ENCODE measurements at regions not wholly inside any gene's neighbourhood (a gene's known extent, or its start where the extent isn't known, plus 50 kb on each side); places are given as distances from the start of the nearest gene placed in this dataset.
"Not testable (repeated sequence)": the region's sequence is repeated elsewhere in the genome, so short reads cannot be mapped to it uniquely, and the experiment has no call there.

DNA sequence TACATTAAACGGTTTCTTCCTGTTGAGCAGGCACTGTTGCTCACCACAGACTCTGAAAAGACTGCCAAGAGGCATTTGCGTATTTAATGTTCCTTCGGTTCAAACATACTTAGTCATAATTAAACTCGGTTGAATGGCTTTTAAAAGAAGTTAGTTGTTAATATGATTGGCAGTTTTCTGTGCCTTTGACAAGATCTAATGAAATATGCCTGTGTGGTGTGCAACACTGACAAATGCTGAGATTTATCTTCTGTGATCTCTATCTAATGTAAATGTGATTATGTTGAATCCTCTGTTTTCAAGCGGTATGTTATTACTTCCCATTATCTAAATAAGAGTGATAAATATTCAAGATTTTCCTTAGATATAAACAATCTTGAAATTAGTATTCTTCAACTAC lies 1046.6 kb downstream of the CDH8 start:
- no peak for DNase-seq (ENCODE audit: low read depth)
- H3K4me3 ChIP-seq (ENCODE audit: low read depth, low read length): no peak overlapping the region
- TF ChIP-seq CTCF (IDR thresholded peaks at IDR 0.05; ENCODE audit: control insufficient read depth, extremely low read depth, insufficient read depth): no peak

DNA sequence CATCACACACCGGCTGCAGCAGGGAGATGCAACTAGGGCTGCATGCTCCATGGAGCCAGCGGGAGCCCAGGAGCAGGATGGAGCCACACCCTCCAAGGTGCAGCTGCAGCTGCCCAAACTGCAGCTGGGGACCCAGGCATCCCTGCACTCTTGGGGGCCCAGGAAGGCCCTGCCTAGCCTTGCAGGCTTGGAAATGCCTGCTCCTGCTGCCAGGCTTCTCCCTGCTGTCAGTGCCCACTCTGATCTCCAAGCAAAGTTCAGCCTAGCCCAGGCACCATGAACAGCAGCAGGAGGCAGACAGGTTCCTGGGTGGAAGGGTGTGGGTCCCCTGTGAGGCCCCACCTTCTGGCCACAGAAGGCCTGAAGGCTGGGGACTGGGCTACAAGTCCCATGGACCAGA lies 1057.1 kb downstream of the CDH8 start:
- DNase-seq (ENCODE audit: low read depth): no peak
- TF ChIP-seq CTCF (IDR thresholded peaks at IDR 0.05; ENCODE audit: control insufficient read depth, extremely low read depth, insufficient read depth): no peak
- no peak overlapping the region for H3K4me3 ChIP-seq (ENCODE audit: low read depth, low read length)

- H3K4me3 ChIP-seq (ENCODE audit: low read depth, low read length): no peak overlapping the region
- no peak for DNase-seq (ENCODE audit: low read depth)
- no peak for TF ChIP-seq CTCF (IDR thresholded peaks at IDR 0.05; ENCODE audit: control insufficient read depth, extremely low read depth, insufficient read depth)
Observed at GRCh38 chr16:60949800-60950199, 1086.4 kb downstream of the CDH8 start.

DNA sequence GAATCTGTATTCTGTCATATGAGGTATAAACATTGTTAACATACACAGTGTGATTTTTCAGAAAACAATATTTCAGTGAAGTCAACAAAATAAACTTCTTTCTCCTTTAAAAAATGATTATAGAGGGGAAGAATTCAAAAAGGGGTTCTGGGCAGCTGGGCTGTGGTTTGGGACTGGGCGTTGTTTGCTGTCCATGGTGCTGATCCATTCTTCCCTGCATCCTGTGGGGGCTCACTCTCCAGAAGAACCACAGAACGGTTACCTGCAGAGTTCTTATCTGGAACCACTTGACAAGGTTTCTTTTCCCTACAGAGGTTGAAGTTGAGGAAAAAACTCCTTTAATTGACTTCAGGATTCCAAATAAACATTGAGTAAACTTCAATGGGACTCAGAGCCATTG lies 1091.0 kb downstream of the CDH8 start:
- TF ChIP-seq CTCF (IDR thresholded peaks at IDR 0.05; ENCODE audit: control insufficient read depth, extremely low read depth, insufficient read depth): no peak
- no peak for DNase-seq (ENCODE audit: low read depth)
- no peak overlapping the region for H3K4me3 ChIP-seq (ENCODE audit: low read depth, low read length)

DNA sequence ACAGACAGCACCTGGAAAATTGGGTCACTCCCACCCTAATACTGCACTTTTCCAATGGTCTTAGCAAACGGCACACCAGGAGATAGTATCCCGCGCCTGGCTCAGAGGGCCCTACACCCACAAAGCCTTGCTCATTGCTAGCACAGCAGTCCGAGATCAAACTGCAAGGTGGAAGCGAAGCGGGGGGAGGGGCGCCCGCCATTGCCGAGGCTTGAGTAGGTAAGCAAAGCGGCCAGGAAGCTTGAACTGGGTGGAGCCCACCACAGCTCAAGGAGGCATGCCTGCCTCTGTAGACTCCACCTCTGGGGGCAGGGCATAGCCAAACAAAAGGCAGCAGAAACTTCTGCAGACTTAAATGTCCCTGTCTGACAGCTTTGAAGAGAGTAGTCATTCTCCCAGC lies 1100.0 kb downstream of the CDH8 start:
- not testable (repeated sequence) for DNase-seq (ENCODE audit: low read depth); H3K4me3 ChIP-seq (ENCODE audit: low read depth, low read length)

DNA sequence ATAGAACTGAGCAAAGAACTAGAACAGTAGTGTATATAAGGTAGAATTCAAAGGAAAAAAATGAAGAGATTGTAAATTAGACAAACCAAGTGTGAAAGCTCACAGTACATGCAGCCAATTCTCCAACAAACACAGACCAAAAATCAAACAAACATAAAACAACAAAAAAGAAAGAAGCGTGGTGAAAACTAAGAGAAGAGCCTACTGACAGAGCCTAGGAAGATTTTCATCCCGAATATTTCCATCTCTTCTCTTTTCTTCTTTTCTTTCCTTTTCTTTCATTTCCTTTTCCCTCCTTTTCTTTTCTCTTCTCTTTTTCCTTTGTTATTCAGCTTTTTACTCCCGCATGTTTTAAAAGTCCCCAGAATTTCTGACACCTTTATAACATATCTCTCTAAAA lies 1103.6 kb downstream of the CDH8 start:
- DNase-seq (ENCODE audit: low read depth): no peak
- no peak overlapping the region for H3K4me3 ChIP-seq (ENCODE audit: low read depth, low read length)
- TF ChIP-seq CTCF (IDR thresholded peaks at IDR 0.05; ENCODE audit: control insufficient read depth, extremely low read depth, insufficient read depth): no peak

- no peak for DNase-seq (ENCODE audit: low read depth)
- TF ChIP-seq CTCF (IDR thresholded peaks at IDR 0.05; ENCODE audit: control insufficient read depth, extremely low read depth, insufficient read depth): no peak
- no peak overlapping the region for H3K4me3 ChIP-seq (ENCODE audit: low read depth, low read length)
Observed at GRCh38 chr16:60930291-60930690, 1105.9 kb downstream of the CDH8 start.

GRCh38 chr16:60922920-60923319 lies 1113.3 kb downstream of the CDH8 start:
- TF ChIP-seq CTCF (IDR thresholded peaks at IDR 0.05; ENCODE audit: control insufficient read depth, extremely low read depth, insufficient read depth): no peak
- no peak overlapping the region for H3K4me3 ChIP-seq (ENCODE audit: low read depth, low read length)
- DNase-seq (ENCODE audit: low read depth): no peak

All from LNCaP clone FGC (cell line).